Neuron (in vitro differentiated cells): ENCODE measurements at regions not wholly inside any gene's neighbourhood (a gene's known extent, or its start where the extent isn't known, plus 50 kb on each side); places are given as distances from the start of the nearest gene placed in this dataset.

Source experiments
- H2AFZ ChIP-seq: one replicate; pipeline ENCODE4 v1.6.1; 2013; ENCODE audit warnings: low read depth, mild to moderate bottlenecking, inconsistent platforms, low read length, moderate library complexity
- H3K27me3 ChIP-seq: one replicate; pipeline ENCODE4 v1.6.1; 2013; ENCODE audit warnings: low read length; ENCODE audit not compliant: insufficient read depth
- H3K36me3 ChIP-seq: one replicate; pipeline ENCODE4 v1.6.1; 2013; ENCODE audit warnings: low read length; ENCODE audit not compliant: insufficient read depth
- H3K4me1 ChIP-seq: one replicate; pipeline ENCODE4 v1.6.1; 2013; ENCODE audit warnings: low read length; ENCODE audit not compliant: insufficient read depth
- H3K4me3 ChIP-seq: 2 replicates; pipeline ENCODE4 v1.5.1; 2013; ENCODE audit warnings: mild to moderate bottlenecking, low read length, moderate library complexity
- H3K9me3 ChIP-seq: one replicate; pipeline ENCODE4 v1.6.1; 2013; ENCODE audit warnings: low read length

DNA sequence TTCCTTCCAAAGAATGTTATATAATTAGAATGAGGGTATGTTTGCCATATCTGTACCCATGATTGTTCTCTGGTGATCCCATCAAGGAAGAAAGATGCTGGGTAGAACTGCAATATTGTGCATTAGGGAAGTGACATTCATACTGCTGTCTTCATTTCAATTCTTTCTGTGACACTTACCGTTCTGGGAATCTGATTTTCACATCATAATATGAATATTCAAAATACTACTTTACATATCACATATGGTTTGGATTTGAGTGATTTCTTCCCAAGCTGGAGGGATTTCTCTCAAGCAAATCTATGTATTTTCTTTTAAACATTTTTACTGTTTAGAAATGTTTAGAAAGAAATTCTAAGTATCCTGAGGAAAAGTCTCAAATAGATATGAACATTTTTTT lies 168.4 kb upstream of the DDX18 start:
- Histone ChIP-seq H2AFZ (no peak overlapping the region), H3K36me3 (no peaks in the 10 kb centered on the region), H3K4me1 (no peaks in the 10 kb centered on the region), H3K27me3 (no peaks in the 10 kb centered on the region), H3K9me3 (no peaks in the 10 kb centered on the region), H3K4me3 (no peak overlapping the region)

DNA sequence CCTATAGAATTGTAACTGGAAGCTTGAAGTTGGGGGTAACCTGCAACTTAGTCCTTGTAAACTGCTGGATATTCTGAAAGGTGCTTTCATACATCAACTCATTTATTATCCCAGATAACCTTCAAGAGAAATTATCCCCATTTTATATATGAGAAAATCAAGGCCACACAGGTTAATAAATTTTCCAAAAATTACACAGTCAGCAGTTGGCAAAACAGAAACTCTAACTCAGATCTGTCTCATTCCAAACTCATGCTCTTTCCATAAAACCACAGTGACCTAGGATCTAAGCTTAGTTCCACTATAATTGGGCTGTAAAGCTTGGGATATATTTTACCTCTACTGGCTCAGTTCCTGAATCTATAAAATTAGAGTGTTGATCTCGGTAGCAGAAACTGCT lies 167.6 kb upstream of the DDX18 start:
- Histone ChIP-seq H2AFZ (no peak overlapping the region), H3K36me3 (no peaks in the 10 kb centered on the region), H3K4me3 (no peak overlapping the region), H3K4me1 (no peaks in the 10 kb centered on the region), H3K9me3 (no peaks in the 10 kb centered on the region), H3K27me3 (no peaks in the 10 kb centered on the region)

DNA sequence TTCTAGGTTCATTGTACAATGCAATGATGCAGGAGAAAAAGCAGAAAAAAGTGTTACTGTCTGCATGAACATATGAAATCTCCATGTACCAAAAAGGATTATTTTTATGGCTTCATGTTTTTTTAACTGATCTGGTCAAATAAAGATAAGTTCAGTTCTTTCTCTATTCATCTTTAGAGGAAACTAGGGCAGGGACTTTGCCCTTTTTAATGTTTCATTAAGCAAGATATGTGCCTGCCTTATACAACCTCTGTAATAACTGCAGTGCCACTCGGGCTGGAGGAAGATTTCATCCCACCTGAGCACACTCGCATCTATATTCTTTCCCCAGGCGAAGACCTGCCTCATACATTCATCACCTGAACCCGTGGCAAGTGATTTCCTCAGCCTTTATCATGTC lies 157.9 kb upstream of the DDX18 start:
- H3K4me3 ChIP-seq = no peak overlapping the region
- H3K9me3 ChIP-seq = no peaks in the 10 kb centered on the region
- no peaks in the 10 kb centered on the region for H3K36me3 ChIP-seq
- no peaks in the 10 kb centered on the region for H3K27me3 ChIP-seq
- H3K4me1 ChIP-seq = peaks cover 19% of the 10 kb centered on the region
- H2AFZ ChIP-seq = no peak overlapping the region

DNA sequence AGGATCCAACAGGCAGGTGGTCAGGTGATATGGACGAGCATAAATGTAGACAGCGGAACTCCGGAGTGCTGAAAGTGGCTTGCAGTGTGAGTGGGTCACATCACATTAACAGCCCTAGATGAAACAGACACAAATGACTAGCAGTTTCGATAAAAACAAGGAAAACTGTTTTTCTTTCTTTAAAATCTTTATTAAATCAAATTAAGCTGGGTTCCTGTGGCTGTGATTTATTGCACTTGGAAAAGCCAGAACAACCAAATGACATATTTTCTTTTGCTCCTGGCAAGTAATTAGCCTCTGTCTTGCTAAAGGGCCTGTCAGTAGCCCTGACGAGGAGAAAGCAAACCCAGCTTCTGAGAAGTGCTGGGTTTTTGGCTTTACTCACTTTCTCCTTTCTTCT lies 152.9 kb upstream of the DDX18 start:
- H2AFZ ChIP-seq = no peak overlapping the region
- H3K9me3 ChIP-seq = no peaks in the 10 kb centered on the region
- peaks cover 25% of the 10 kb centered on the region for H3K4me1 ChIP-seq
- H3K27me3 ChIP-seq = no peaks in the 10 kb centered on the region
- H3K4me3 ChIP-seq = no peak overlapping the region
- no peaks in the 10 kb centered on the region for H3K36me3 ChIP-seq

DNA sequence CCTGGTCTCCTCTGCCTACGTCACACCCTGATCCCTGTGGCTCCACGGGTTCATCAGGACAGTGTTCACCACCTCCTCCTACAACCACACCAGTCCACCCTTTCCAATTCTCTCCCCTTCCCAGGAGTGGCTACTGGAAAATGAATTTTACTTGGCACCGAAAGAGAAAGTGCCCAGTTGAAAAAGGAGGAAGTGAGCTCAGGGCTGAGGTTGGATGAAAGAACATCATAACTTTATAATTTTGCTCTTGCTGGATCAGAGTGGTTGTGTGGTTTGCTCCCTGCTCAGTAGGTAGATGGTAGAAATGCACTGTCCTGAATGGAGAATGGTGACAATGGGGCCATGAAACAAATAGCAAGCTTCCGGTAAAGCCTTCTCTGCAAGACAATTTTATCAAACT lies 140.3 kb upstream of the DDX18 start:
- Histone ChIP-seq H3K9me3 (no peaks in the 10 kb centered on the region), H3K27me3 (no peaks in the 10 kb centered on the region), H3K4me3 (no peak overlapping the region), H3K36me3 (no peaks in the 10 kb centered on the region), H3K4me1 (peaks cover 8% of the 10 kb centered on the region), H2AFZ (no peak overlapping the region)

DNA sequence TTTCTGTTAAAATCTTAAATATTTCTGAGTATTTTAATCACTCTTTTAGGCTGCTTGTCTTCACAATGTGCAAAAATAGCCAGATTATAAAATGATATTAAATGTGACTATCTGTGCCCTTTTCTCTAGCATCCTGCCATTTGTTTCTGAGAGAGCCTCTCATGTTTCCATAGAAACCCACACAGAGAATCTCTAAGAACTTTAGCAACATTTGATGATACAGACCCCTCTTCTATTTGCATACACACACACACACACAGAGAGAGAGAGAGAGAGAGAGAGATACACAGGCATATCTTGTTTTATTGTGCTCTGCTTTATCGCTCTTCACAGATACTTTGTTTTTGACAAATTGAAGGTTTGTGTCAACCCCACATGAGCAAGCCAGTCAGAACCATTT lies 134.5 kb upstream of the DDX18 start:
- peaks cover 21% of the 10 kb centered on the region for H3K4me1 ChIP-seq
- H3K36me3 ChIP-seq = no peaks in the 10 kb centered on the region
- no peak overlapping the region for H3K4me3 ChIP-seq
- no peak overlapping the region for H2AFZ ChIP-seq
- H3K27me3 ChIP-seq = no peaks in the 10 kb centered on the region
- no peaks in the 10 kb centered on the region for H3K9me3 ChIP-seq

DNA sequence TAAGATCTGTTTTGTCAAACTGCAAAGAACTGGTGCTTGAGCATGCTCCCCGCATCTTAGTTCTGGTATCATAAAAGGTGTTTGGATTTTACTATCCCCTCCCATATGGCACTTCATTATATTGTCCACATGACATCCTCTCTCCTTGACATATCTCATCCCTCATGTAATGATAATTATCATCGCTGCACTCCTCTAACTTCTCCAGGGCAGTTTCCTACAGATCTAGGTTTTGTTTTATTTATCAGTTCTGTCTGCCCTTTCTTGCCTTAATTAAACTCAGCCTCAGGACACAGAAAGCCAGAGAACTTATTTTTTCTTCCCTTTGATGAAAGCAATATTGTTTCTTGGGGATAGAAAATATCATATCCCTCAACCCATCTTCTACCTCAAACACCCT lies 129.6 kb upstream of the DDX18 start:
- Histone ChIP-seq H3K9me3 (no peaks in the 10 kb centered on the region), H3K36me3 (no peaks in the 10 kb centered on the region), H3K4me1 (peaks cover 11% of the 10 kb centered on the region), H2AFZ (no peak overlapping the region), H3K27me3 (no peaks in the 10 kb centered on the region), H3K4me3 (no peak overlapping the region)

DNA sequence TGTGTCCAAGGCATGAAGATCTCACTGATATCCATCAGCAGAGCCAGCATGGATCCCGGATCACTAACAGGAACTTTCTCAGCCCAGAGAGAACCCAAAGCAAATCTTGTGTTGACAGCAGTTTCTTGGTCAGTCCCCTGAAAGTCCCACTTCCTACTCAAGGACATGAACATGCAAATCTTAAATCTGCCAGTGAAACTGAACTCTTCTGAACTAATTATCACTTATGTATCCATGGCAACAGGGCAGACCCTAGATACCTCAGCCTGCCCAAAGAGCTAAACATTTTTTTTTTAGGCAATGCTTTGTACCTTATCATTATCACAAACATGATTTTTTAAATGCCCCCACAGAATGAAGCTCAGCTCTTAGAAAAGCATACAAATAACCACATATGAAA lies 127.8 kb upstream of the DDX18 start:
- no peak overlapping the region for H3K4me3 ChIP-seq
- peaks cover 6% of the 10 kb centered on the region for H3K4me1 ChIP-seq
- H3K9me3 ChIP-seq = no peaks in the 10 kb centered on the region
- no peaks in the 10 kb centered on the region for H3K36me3 ChIP-seq
- no peak overlapping the region for H2AFZ ChIP-seq
- no peaks in the 10 kb centered on the region for H3K27me3 ChIP-seq

DNA sequence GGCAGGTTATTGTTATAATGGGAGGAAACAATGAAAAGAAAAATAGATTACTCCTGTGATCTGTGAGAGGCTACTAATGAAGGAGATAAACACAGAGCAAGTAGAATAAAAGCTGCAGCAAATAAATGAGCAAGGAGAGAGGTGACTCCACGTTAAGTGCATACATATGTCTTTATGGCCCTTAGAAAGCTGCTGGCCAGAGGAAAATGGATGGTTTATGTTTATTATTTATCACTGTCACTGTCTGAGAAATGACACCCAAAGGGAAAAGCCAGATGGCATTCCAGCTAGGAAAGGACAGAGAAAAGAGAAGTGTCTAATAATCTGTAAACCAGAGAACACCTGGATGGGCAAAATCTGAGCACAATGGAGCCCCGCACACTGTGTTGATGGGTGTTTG lies 122.9 kb upstream of the DDX18 start:
- H3K36me3 ChIP-seq = no peaks in the 10 kb centered on the region
- no peaks in the 10 kb centered on the region for H3K9me3 ChIP-seq
- no peak overlapping the region for H3K4me3 ChIP-seq
- no peaks in the 10 kb centered on the region for H3K27me3 ChIP-seq
- H2AFZ ChIP-seq = no peak overlapping the region
- no peaks in the 10 kb centered on the region for H3K4me1 ChIP-seq

DNA sequence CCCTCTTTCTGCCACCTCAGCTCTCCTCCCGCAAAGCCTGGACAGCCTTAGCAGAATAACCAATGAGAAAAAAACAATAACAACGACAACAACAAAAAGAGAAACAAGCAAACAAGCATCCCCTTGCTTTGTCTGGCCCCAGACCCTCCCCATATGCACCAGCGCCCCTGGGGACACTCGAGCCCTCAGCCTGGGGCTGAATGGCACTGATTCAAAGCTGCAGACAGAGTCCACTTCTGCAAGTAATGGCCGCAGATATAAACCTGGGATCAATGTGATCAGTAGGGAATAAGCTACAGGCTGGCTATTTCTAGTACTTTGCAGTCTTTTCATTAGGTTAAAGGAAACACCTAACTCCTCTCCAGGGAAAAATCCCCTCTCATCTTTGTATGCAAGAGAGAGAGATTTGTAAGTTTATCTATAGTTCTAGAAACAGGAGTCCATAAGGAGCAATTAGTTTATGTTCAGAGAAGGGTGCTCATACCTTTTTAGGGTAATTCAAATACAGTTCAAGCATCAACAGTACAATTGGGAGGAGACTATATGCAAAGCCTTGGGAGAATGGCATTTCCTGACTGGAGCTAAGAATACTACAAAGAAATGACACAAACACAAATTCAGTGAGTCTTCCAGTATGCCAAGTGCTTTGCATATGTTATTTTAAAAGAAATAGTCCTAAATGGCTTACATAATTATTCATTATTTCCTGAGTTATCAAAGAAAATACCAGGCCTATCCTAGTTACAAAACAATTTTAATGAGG lies 122.3 kb upstream of the DDX18 start:
- Histone ChIP-seq H3K9me3 (no peaks in the 10 kb centered on the region), H3K36me3 (no peaks in the 10 kb centered on the region), H3K4me3 (no peak overlapping the region), H2AFZ (no peak overlapping the region), H3K27me3 (no peaks in the 10 kb centered on the region), H3K4me1 (no peaks in the 10 kb centered on the region)

DNA sequence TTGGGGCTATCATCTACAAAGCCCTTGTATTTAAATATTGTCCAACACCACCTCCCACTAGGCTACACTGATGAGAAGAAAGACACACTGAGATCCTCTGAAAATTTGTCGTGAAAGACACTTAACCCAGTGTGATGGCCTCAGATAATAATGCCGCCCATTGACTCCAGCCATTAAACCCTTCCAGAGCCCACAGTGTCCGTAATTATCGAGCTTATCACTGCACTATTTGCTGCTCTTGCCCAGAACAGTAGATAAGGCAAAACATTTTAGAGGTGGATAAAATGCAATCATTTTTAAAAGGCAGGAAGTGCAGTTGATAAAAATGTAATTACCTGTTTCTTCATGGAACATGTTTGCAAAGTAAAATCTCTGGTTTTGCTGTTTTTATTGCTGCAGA lies 121.3 kb upstream of the DDX18 start:
- Histone ChIP-seq H3K27me3 (no peaks in the 10 kb centered on the region), H2AFZ (no peak overlapping the region), H3K4me3 (no peak overlapping the region), H3K4me1 (no peaks in the 10 kb centered on the region), H3K36me3 (no peaks in the 10 kb centered on the region), H3K9me3 (no peaks in the 10 kb centered on the region)

DNA sequence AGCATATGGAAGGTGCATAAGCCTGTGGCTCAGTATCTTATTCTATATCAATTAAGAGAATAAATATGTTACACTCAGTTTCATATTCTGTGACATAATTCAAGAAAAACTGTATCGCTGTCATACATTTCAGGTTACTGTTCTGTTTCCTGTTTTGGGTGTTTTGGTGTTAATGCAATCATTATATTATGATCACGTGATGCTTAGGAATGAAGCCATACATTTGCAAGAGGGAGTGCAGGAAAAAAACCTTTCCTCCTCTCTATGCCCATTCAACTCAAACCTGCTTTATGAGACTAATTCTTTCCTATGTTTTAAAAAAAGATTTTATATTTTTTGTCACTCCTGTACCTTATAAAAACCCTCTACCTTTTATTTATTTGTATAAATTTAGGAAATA lies 120.8 kb upstream of the DDX18 start:
- Histone ChIP-seq H2AFZ (no peak overlapping the region), H3K9me3 (no peaks in the 10 kb centered on the region), H3K27me3 (no peaks in the 10 kb centered on the region), H3K36me3 (no peaks in the 10 kb centered on the region), H3K4me1 (no peaks in the 10 kb centered on the region), H3K4me3 (no peak overlapping the region)

DNA sequence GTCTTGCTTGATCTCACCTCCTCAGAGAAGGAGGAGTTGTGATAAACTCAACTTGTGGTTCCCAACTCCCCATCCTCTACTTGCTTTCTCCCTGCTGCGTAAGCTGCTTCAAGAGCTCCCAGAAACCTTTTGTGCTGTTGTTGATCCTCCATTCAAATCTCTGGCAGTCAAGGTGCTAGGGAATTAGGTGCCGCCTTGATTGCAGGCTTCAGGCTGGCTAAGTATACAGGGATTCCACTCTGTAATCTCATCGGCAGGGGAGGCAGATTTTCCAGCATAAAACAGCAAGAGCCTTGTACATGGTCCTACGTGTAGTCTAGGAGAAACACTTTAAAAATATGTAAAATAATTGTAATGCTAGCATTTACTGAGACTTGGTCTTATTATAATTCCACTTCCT lies 116.2 kb upstream of the DDX18 start:
- Histone ChIP-seq H2AFZ (no peak overlapping the region), H3K36me3 (no peaks in the 10 kb centered on the region), H3K4me1 (no peaks in the 10 kb centered on the region), H3K4me3 (no peak overlapping the region), H3K9me3 (no peaks in the 10 kb centered on the region), H3K27me3 (no peaks in the 10 kb centered on the region)

DNA sequence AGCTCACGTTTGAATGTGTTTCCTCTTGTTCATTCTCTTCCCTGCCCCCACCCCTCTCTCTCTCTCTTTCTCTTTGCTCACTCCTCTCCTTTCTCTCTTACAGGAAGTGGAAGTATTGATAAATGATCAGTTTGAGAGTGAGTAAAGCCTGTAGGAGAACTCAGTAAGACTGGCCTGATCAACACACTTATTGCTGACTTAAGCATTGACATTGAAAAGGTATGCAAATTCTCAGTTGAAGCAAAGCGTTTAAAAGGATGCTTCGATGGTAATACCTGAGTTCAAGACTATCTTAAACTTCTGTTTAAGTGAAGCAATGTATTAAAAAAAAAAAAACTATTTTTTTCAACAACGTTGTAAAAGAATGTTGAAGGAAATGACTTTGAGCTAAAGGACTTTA lies 115.7 kb upstream of the DDX18 start:
- Histone ChIP-seq H3K4me1 (no peaks in the 10 kb centered on the region), H3K27me3 (no peaks in the 10 kb centered on the region), H3K4me3 (no peak overlapping the region), H3K9me3 (no peaks in the 10 kb centered on the region), H2AFZ (no peak overlapping the region), H3K36me3 (no peaks in the 10 kb centered on the region)
